Liver (tissue), 8 donors: ENCODE measurements at regions not wholly inside any gene's neighbourhood (a gene's known extent, or its start where the extent isn't known, plus 50 kb on each side); places are given as distances from the start of the nearest gene placed in this dataset.

Experiments used
- DNase-seq: peaks from one replicate; pipeline ENCODE4 v3.0.0-alpha.2; 2017; ENCODE audit warnings: low spot score
- H3K27ac ChIP-seq, 2 donors: one replicate each; pipeline ENCODE4 v1.7.0; 2013; ENCODE audit warnings: inconsistent platforms in 2 of 2, low read length in 2 of 2, control low read depth in 1 of 2, low read depth in 1 of 2, mild to moderate bottlenecking in 1 of 2
- H3K27me3 ChIP-seq, 4 donors: one replicate each; pipeline versions ENCODE4 v1.6.1 to v1.7.0; 2013; ENCODE audit warnings: low read length in 3 of 4, inconsistent platforms in 1 of 4, mild to moderate bottlenecking in 1 of 4, moderate library complexity in 1 of 4; ENCODE audit not compliant: control insufficient read depth in 4 of 4, insufficient read depth in 4 of 4
- H3K36me3 ChIP-seq, 4 donors: one replicate each; pipeline versions ENCODE4 v1.6.1 to v1.7.0; 2013; ENCODE audit warnings: low read length in 3 of 4, mild to moderate bottlenecking in 3 of 4, low read depth in 1 of 4, moderate library complexity in 1 of 4; ENCODE audit not compliant: control insufficient read depth in 4 of 4, insufficient read depth in 3 of 4
- H3K4me1 ChIP-seq, 4 donors: one replicate each; pipeline versions ENCODE4 v1.6.1 to v1.7.0; 2013; ENCODE audit warnings: low read length in 3 of 4, mild to moderate bottlenecking in 3 of 4, moderate library complexity in 1 of 4; ENCODE audit not compliant: control insufficient read depth in 4 of 4, insufficient read depth in 4 of 4
- H3K4me3 ChIP-seq, 3 donors: one replicate each; pipeline versions ENCODE4 v1.6.1 to v1.7.0; 2013; ENCODE audit warnings: low read length in 3 of 3, control low read depth in 1 of 3, low read depth in 1 of 3, mild to moderate bottlenecking in 1 of 3
- H3K9ac ChIP-seq, 2 donors: one replicate each; pipeline ENCODE4 v1.7.0; 2013; ENCODE audit warnings: low read length in 2 of 2, mild to moderate bottlenecking in 2 of 2, moderate library complexity in 2 of 2, control low read depth in 1 of 2, low read depth in 1 of 2
- H3K9me3 ChIP-seq, 4 donors: one replicate each; pipeline versions ENCODE4 v1.6.1 to v1.7.0; 2013; ENCODE audit warnings: low read length in 3 of 4; ENCODE audit not compliant: control insufficient read depth in 4 of 4
- ATF3 ChIP-seq: IDR thresholded peaks from 2 replicates; pipeline ENCODE4 v1.6.1; 2016; ENCODE audit warnings: antibody characterized with exemption
- CTCF ChIP-seq: fragments of 150-350 bp; IDR thresholded peaks from 2 replicates; pipeline ENCODE4 v1.5.1; 2017; ENCODE audit warnings: improper control_type of control experiment, low read depth, low read length; ENCODE audit not compliant: missing input control
- EGR1 ChIP-seq, 2 donors: IDR thresholded peaks; 2 replicates each; pipeline ENCODE4 v1.6.1; 2016 to 2018; ENCODE audit warnings: antibody characterized with exemption in 2 of 2, low read depth in 2 of 2
- FOXA1 ChIP-seq: IDR thresholded peaks from 2 replicates; pipeline ENCODE4 v1.6.1; 2016; ENCODE audit warnings: antibody characterized with exemption
- FOXA2 ChIP-seq: IDR thresholded peaks from 2 replicates; pipeline ENCODE4 v1.6.1; 2016; ENCODE audit warnings: antibody characterized with exemption
- GABPA ChIP-seq, 2 donors: IDR thresholded peaks in 1 of 2; conservative IDR thresholded peaks in 1 of 2; 2 replicates each; pipeline ENCODE4 v1.6.1; 2016; ENCODE audit warnings: antibody characterized with exemption in 2 of 2, mild to moderate bottlenecking in 1 of 2, moderate library complexity in 1 of 2
- HNF4A ChIP-seq, 2 donors: conservative IDR thresholded peaks; 2 replicates each; pipeline ENCODE4 v1.6.1; 2016; ENCODE audit warnings: antibody characterized with exemption in 2 of 2, mild to moderate bottlenecking in 2 of 2
- HNF4G ChIP-seq: IDR thresholded peaks from 2 replicates; pipeline ENCODE4 v1.6.1; 2016; ENCODE audit warnings: antibody characterized with exemption
- JUND ChIP-seq, 2 donors: IDR thresholded peaks; 2 replicates each; pipeline ENCODE4 v1.6.1; 2016; ENCODE audit warnings: antibody characterized with exemption in 2 of 2
- MAX ChIP-seq: IDR thresholded peaks from 2 replicates; pipeline ENCODE4 v1.6.1; 2016; ENCODE audit warnings: antibody characterized with exemption
- NR2F2 ChIP-seq: IDR thresholded peaks from 2 replicates; pipeline ENCODE4 v1.6.1; 2016; ENCODE audit warnings: antibody characterized with exemption
- RAD21 ChIP-seq, 2 donors: IDR thresholded peaks; 2 replicates each; pipeline ENCODE4 v1.6.1; 2016; ENCODE audit warnings: antibody characterized with exemption in 2 of 2, mild to moderate bottlenecking in 2 of 2
- REST ChIP-seq: IDR thresholded peaks from 2 replicates; pipeline ENCODE4 v1.6.1; 2016; ENCODE audit warnings: antibody characterized with exemption, mild to moderate bottlenecking
- RXRA ChIP-seq, 2 donors: IDR thresholded peaks; 2 replicates each; pipeline ENCODE4 v1.6.1; 2017 to 2018; ENCODE audit warnings: antibody characterized with exemption in 2 of 2, mild to moderate bottlenecking in 1 of 2
- SP1 ChIP-seq: IDR thresholded peaks from 2 replicates; pipeline ENCODE4 v1.6.1; 2018; ENCODE audit warnings: antibody characterized with exemption, mild to moderate bottlenecking
- TAF1 ChIP-seq: conservative IDR thresholded peaks from 2 replicates; pipeline ENCODE4 v1.6.1; 2016; ENCODE audit warnings: antibody characterized with exemption, mild to moderate bottlenecking
- YY1 ChIP-seq: IDR thresholded peaks from 2 replicates; pipeline ENCODE4 v1.6.1; 2016; ENCODE audit warnings: antibody characterized with exemption, mild to moderate bottlenecking
- ZBTB33 ChIP-seq: IDR thresholded peaks from 2 replicates; pipeline ENCODE4 v1.6.1; 2016; ENCODE audit warnings: antibody characterized with exemption
- WGBS: extraction: QIAGEN DNeasy Blood & Tissue Kit; methylation state at CpG from one replicate; pipeline ENCODE4 v1.1.7; 2013; 5-methylcytosine and 5-hydroxymethylcytosine counted together
- donor health status: healthy.
- donor health status: healthy.
- donor health status: healthy.
- donor health status: healthy.
- donor health status: healthy.

GRCh38 chr3:40821315-40821714 lies 296.6 kb downstream of the ZNF621 start:
- Histone ChIP-seq H3K9me3 (no peaks in the 10 kb centered on the region), H3K4me1 (no peaks in the 10 kb centered on the region), H3K9ac (no peak overlapping the region), H3K27me3 (no peaks in the 10 kb centered on the region), H3K36me3 (no peaks in the 10 kb centered on the region), H3K4me3 (no peak overlapping the region), H3K27ac (no peak overlapping the region)
- DNase-seq = no peak
- TF ChIP-seq EGR1 (IDR thresholded peaks at IDR 0.05; ENCODE audit: low read depth in 2 of 2) (no peak), REST (no peak), SP1 (no peak), RAD21 (IDR thresholded peaks at IDR 0.05) (no peak), ZBTB33 (no peak), HNF4A (conservative IDR thresholded peaks at IDR 0.05) (no peak), NR2F2 (no peak), MAX (no peak), RXRA (IDR thresholded peaks at IDR 0.05) (no peak), TAF1 (no peak), GABPA (IDR thresholded peaks at IDR 0.05 in 1 of 2, conservative IDR thresholded peaks at IDR 0.05 in 1 of 2) (no peak)
- WGBS = 86% methylated on average over 1 of the region's 1 CpG

- H3K9ac ChIP-seq = no peak overlapping the region
- H3K9me3 ChIP-seq = no peaks in the 10 kb centered on the region
- 89% methylated on average over 3 of the region's 3 CpGs for WGBS
- no peaks in the 10 kb centered on the region for H3K27me3 ChIP-seq
- peaks cover 0 to 4% (median 1%) of the 10 kb centered on the region in 4 donors for H3K4me1 ChIP-seq
- no peaks in the 10 kb centered on the region for H3K36me3 ChIP-seq
- no peak overlapping the region for H3K4me3 ChIP-seq
- TF ChIP-seq JUND (IDR thresholded peaks at IDR 0.05) (no peak), HNF4G (no peak), RXRA (IDR thresholded peaks at IDR 0.05) (no peak), RAD21 (IDR thresholded peaks at IDR 0.05) (no peak), NR2F2 (no peak), TAF1 (no peak), MAX (no peak), EGR1 (IDR thresholded peaks at IDR 0.05; ENCODE audit: low read depth in 2 of 2) (no peak), ATF3 (no peak), YY1 (no peak), FOXA1 (no peak), FOXA2 (no peak), ZBTB33 (no peak), CTCF (no peak)
- no peak overlapping the region for H3K27ac ChIP-seq
- no peak for DNase-seq
Measured at GRCh38 chr3:40827226-40827625, 302.5 kb downstream of the ZNF621 start.
